ENCODE measurements at regions not wholly inside any gene's neighbourhood (a gene's known extent, or its start where the extent isn't known, plus 50 kb on each side); places are given as distances from the start of the nearest gene placed in this dataset.
A peak's percentile ranks its signal among the peaks of the same experiment; 100 is the strongest.

DNA sequence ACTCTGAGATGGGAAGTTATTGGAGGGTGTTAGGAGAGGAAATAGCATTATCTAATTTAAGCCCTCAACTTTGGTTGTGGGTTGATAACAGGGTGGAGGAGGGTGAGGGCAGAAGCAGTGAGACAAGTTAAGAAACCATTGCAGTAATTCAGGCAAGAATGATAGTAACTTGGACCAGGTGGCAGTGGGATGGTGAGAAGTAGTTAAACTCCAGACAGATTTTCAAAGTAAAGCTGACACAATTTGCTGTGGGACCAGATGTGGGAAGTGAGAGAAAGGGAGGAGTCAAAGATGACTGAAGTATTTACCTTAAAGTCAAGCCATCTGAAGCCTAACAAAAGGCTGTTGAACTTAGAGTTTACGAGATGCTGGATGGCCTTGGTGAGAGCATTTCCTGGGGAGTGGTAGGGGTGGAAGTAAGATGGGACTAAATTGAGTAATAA, 163.2 kb upstream of the KLF7 start:
- TF ChIP-seq POLR2A (IDR thresholded peaks at IDR 0.05; ENCODE audit: low read depth, low read length) (peak; percentile 49; the same call in 1 of the 2 replicates), TARDBP (IDR thresholded peaks at IDR 0.05; ENCODE audit: borderline replicate concordance) (no peak), BHLHE40 (IDR thresholded peaks at IDR 0.05; ENCODE audit: borderline replicate concordance in 1 of 2, low read depth in 2 of 2, low read length in 1 of 2) (peak in 1 of 2 experiments; percentile 3; a peak in 1 of 4 replicates), DPF2 (IDR thresholded peaks at IDR 0.05) (peak; percentile 58; the same call in 1 of the 2 replicates), POLR2AphosphoS5 (IDR thresholded peaks at IDR 0.05; ENCODE audit: low read length) (peak; percentile 46; the same call in 1 of the 2 replicates), ASH2L (IDR thresholded peaks at IDR 0.05; ENCODE audit: borderline replicate concordance, low read depth) (0 out of 2 replicates have a peak, but pooled peaks have one; percentile 32), EP300 (IDR thresholded peaks at IDR 0.05; ENCODE audit: borderline replicate concordance in 1 of 2, control insufficient read depth in 1 of 2, low read depth in 2 of 2, low read length in 2 of 2) (no peak), KDM1A (IDR thresholded peaks at IDR 0.05; ENCODE audit: borderline replicate concordance) (no peak), NR2F1 (conservative IDR thresholded peaks at IDR 0.05) (no peak), CHD4 (IDR thresholded peaks at IDR 0.05) (no peak)
- TF ChIP-seq, protein P1, sequence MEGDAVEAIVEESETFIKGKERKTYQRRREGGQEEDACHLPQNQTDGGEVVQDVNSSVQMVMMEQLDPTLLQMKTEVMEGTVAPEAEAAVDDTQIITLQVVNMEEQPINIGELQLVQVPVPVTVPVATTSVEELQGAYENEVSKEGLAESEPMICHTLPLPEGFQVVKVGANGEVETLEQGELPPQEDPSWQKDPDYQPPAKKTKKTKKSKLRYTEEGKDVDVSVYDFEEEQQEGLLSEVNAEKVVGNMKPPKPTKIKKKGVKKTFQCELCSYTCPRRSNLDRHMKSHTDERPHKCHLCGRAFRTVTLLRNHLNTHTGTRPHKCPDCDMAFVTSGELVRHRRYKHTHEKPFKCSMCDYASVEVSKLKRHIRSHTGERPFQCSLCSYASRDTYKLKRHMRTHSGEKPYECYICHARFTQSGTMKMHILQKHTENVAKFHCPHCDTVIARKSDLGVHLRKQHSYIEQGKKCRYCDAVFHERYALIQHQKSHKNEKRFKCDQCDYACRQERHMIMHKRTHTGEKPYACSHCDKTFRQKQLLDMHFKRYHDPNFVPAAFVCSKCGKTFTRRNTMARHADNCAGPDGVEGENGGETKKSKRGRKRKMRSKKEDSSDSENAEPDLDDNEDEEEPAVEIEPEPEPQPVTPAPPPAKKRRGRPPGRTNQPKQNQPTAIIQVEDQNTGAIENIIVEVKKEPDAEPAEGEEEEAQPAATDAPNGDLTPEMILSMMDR (IDR thresholded peaks at IDR 0.05 in 2 of 3, conservative IDR thresholded peaks at IDR 0.05 in 1 of 3; ENCODE audit: control insufficient read depth in 2 of 3, extremely low read depth in 1 of 3, insufficient read depth in 1 of 3, low read depth in 3 of 3, low read length in 3 of 3), result no peak
- TF ChIP-seq, protein P2, sequence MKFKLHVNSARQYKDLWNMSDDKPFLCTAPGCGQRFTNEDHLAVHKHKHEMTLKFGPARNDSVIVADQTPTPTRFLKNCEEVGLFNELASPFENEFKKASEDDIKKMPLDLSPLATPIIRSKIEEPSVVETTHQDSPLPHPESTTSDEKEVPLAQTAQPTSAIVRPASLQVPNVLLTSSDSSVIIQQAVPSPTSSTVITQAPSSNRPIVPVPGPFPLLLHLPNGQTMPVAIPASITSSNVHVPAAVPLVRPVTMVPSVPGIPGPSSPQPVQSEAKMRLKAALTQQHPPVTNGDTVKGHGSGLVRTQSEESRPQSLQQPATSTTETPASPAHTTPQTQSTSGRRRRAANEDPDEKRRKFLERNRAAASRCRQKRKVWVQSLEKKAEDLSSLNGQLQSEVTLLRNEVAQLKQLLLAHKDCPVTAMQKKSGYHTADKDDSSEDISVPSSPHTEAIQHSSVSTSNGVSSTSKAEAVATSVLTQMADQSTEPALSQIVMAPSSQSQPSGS (IDR thresholded peaks at IDR 0.05; ENCODE audit: low read length), result peak; percentile 49; the same call in 1 of the 2 replicates
- TF ChIP-seq, protein P3, sequence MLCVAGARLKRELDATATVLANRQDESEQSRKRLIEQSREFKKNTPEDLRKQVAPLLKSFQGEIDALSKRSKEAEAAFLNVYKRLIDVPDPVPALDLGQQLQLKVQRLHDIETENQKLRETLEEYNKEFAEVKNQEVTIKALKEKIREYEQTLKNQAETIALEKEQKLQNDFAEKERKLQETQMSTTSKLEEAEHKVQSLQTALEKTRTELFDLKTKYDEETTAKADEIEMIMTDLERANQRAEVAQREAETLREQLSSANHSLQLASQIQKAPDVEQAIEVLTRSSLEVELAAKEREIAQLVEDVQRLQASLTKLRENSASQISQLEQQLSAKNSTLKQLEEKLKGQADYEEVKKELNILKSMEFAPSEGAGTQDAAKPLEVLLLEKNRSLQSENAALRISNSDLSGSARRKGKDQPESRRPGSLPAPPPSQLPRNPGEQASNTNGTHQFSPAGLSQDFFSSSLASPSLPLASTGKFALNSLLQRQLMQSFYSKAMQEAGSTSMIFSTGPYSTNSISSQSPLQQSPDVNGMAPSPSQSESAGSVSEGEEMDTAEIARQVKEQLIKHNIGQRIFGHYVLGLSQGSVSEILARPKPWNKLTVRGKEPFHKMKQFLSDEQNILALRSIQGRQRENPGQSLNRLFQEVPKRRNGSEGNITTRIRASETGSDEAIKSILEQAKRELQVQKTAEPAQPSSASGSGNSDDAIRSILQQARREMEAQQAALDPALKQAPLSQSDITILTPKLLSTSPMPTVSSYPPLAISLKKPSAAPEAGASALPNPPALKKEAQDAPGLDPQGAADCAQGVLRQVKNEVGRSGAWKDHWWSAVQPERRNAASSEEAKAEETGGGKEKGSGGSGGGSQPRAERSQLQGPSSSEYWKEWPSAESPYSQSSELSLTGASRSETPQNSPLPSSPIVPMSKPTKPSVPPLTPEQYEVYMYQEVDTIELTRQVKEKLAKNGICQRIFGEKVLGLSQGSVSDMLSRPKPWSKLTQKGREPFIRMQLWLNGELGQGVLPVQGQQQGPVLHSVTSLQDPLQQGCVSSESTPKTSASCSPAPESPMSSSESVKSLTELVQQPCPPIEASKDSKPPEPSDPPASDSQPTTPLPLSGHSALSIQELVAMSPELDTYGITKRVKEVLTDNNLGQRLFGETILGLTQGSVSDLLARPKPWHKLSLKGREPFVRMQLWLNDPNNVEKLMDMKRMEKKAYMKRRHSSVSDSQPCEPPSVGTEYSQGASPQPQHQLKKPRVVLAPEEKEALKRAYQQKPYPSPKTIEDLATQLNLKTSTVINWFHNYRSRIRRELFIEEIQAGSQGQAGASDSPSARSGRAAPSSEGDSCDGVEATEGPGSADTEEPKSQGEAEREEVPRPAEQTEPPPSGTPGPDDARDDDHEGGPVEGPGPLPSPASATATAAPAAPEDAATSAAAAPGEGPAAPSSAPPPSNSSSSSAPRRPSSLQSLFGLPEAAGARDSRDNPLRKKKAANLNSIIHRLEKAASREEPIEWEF (IDR thresholded peaks at IDR 0.05; ENCODE audit: insufficient replicate concordance, low read depth, low read length), result no peak
- TF ChIP-seq, protein P4, sequence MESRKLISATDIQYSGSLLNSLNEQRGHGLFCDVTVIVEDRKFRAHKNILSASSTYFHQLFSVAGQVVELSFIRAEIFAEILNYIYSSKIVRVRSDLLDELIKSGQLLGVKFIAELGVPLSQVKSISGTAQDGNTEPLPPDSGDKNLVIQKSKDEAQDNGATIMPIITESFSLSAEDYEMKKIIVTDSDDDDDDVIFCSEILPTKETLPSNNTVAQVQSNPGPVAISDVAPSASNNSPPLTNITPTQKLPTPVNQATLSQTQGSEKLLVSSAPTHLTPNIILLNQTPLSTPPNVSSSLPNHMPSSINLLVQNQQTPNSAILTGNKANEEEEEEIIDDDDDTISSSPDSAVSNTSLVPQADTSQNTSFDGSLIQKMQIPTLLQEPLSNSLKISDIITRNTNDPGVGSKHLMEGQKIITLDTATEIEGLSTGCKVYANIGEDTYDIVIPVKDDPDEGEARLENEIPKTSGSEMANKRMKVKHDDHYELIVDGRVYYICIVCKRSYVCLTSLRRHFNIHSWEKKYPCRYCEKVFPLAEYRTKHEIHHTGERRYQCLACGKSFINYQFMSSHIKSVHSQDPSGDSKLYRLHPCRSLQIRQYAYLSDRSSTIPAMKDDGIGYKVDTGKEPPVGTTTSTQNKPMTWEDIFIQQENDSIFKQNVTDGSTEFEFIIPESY (IDR thresholded peaks at IDR 0.05), result no peak

Data from GM12878 (cell line).